Karpas-422 (cell line): ENCODE measurements at regions not wholly inside any gene's neighbourhood (a gene's known extent, or its start where the extent isn't known, plus 50 kb on each side); places are given as distances from the start of the nearest gene placed in this dataset.
"Not testable (repeated sequence)": the region's sequence is repeated elsewhere in the genome, so short reads cannot be mapped to it uniquely, and the experiment has no call there.

ENCODE experiments used
- DNase-seq: peaks from one replicate; pipeline ENCODE4 v3.0.0-alpha.2; 2015
- H2AFZ ChIP-seq: fragments of 200-600 bp; sonication (generic); 2 replicates; pipeline ENCODE4 v1.6.1; 2014; ENCODE audit warnings: antibody characterized with exemption, low read length, mixed read lengths
- H3K27ac ChIP-seq: fragments of 200-600 bp; sonication (generic); 2 replicates; pipeline ENCODE4 v1.5.1; 2014; ENCODE audit warnings: mild to moderate bottlenecking, low read length, moderate library complexity
- H3K27me3 ChIP-seq: fragments of 200-600 bp; sonication (generic); 2 replicates; pipeline ENCODE4 v1.6.1; 2014; ENCODE audit warnings: low read length, mixed read lengths
- H3K36me3 ChIP-seq: fragments of 200-600 bp; sonication (generic); 2 replicates; pipeline ENCODE4 v1.6.1; 2014; ENCODE audit warnings: low read length, mixed read lengths; ENCODE audit not compliant: insufficient read depth
- H3K4me1 ChIP-seq: fragments of 200-600 bp; sonication (generic); 2 replicates; pipeline ENCODE4 v1.6.1; 2014; ENCODE audit warnings: mild to moderate bottlenecking, low read length, mixed read lengths
- H3K4me2 ChIP-seq: fragments of 200-600 bp; sonication (generic); 2 replicates; pipeline ENCODE4 v1.6.1; 2014; ENCODE audit warnings: low read length, low read depth, mild to moderate bottlenecking; ENCODE audit not compliant: poor library complexity, severe bottlenecking
- H3K4me3 ChIP-seq: fragments of 200-600 bp; sonication (generic); 2 replicates; pipeline ENCODE4 v1.5.1; 2014; ENCODE audit warnings: mild to moderate bottlenecking, antibody characterized with exemption, low read length, mixed read lengths
- H3K79me2 ChIP-seq: fragments of 200-600 bp; sonication (generic); 2 replicates; pipeline ENCODE4 v1.6.1; 2014; ENCODE audit warnings: mild to moderate bottlenecking, low read length, mixed read lengths
- H3K9ac ChIP-seq: fragments of 200-600 bp; sonication (generic); 2 replicates; pipeline ENCODE4 v1.6.0; 2014; ENCODE audit warnings: low read length
- H3K9me2 ChIP-seq: fragments of 200-600 bp; sonication (generic), shearing (Covaris generic); replicated peaks from 2 replicates; pipeline ENCODE4 v1.6.0; 2014; ENCODE audit warnings: mild to moderate bottlenecking, low read length, moderate library complexity; ENCODE audit not compliant: insufficient read depth
- H3K9me3 ChIP-seq: fragments of 300-700, 200-600 bp; sonication (generic); 2 replicates; pipeline ENCODE4 v1.6.1; 2014; ENCODE audit warnings: low read length, mixed read lengths
- H4K20me1 ChIP-seq: fragments of 200-600 bp; sonication (generic); 2 replicates; pipeline ENCODE4 v1.6.1; 2014; ENCODE audit warnings: mild to moderate bottlenecking, antibody characterized with exemption, low read length, low read depth; ENCODE audit not compliant: insufficient read depth

GRCh38 chr13:26867451-26868091 is 107.0 kb upstream of the GPR12 start:
- Histone ChIP-seq H3K9ac (no peak overlapping the region), H3K27me3 (no peaks in the 10 kb centered on the region), H3K9me3 (no peaks in the 10 kb centered on the region), H4K20me1 (no peaks in the 10 kb centered on the region), H3K4me3 (no peak overlapping the region), H3K4me1 (no peaks in the 10 kb centered on the region), H3K36me3 (no peaks in the 10 kb centered on the region), H3K9me2 (no peaks in the 10 kb centered on the region), H2AFZ (no peak overlapping the region), H3K27ac (no peak overlapping the region), H3K79me2 (no peaks in the 10 kb centered on the region), H3K4me2 (no peak overlapping the region)
- DNase-seq: peak; percentile 65

DNA sequence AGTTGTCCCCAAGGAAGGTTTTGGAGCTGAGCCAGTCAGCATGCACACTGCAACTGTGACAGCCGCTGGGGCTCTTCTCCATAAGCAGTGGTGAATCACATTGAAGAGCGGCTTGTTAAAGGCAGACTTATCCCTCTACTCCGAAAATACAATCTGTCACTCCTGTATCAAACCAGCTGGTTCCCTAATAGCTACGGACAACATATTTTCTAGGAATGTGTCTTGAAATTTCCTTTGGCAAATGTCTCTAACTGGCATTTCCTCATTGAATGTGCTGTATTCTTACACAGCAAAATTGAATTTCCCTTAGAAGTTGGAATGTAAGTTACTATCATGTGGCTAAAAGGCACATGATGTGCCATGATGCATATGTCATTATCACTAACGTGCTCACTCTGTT is 104.0 kb upstream of the GPR12 start:
- no peaks in the 10 kb centered on the region for H3K79me2 ChIP-seq
- H3K9me3 ChIP-seq: no peaks in the 10 kb centered on the region
- H3K27ac ChIP-seq: no peak overlapping the region
- H3K4me3 ChIP-seq: no peak overlapping the region
- H2AFZ ChIP-seq: no peak overlapping the region
- H4K20me1 ChIP-seq: no peaks in the 10 kb centered on the region
- H3K27me3 ChIP-seq: no peaks in the 10 kb centered on the region
- no peak overlapping the region for H3K4me2 ChIP-seq
- H3K9ac ChIP-seq: no peak overlapping the region
- no peak for DNase-seq
- H3K4me1 ChIP-seq: no peaks in the 10 kb centered on the region
- no peaks in the 10 kb centered on the region for H3K9me2 ChIP-seq
- H3K36me3 ChIP-seq: no peaks in the 10 kb centered on the region

DNA sequence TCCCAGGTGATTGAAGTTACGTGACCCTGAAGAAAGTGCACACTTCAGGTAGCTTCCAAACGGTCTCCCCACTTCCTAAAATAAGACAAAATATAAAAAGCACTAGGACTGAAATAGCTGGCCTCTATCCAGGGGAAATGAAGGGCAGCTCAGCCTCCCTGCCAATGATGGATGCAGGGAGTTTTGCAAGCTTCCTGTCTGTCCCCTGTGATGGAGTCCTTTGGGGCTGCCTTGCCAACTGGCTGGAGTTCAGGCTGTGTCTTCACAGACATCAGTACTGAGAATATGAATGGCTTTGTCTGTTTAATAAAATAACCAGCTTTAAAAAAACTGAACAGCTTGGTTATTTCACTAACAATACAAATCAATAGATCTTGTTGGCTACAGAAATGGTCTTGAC is 101.4 kb upstream of the GPR12 start:
- Histone ChIP-seq H3K9me3 (no peaks in the 10 kb centered on the region), H3K36me3 (no peaks in the 10 kb centered on the region), H3K9ac (no peak overlapping the region), H3K27ac (no peak overlapping the region), H4K20me1 (no peaks in the 10 kb centered on the region), H3K79me2 (no peaks in the 10 kb centered on the region), H2AFZ (no peak overlapping the region), H3K4me3 (no peak overlapping the region), H3K4me2 (no peak overlapping the region), H3K27me3 (no peaks in the 10 kb centered on the region), H3K4me1 (no peaks in the 10 kb centered on the region), H3K9me2 (no peaks in the 10 kb centered on the region)
- no peak for DNase-seq

GRCh38 chr13:26855921-26856320 is 95.3 kb upstream of the GPR12 start:
- Histone ChIP-seq H3K79me2 (no peaks in the 10 kb centered on the region), H3K4me2 (no peak overlapping the region), H3K9ac (no peak overlapping the region), H3K4me1 (no peaks in the 10 kb centered on the region), H3K27ac (no peak overlapping the region), H2AFZ (no peak overlapping the region), H3K36me3 (no peaks in the 10 kb centered on the region), H3K27me3 (no peaks in the 10 kb centered on the region), H3K4me3 (no peak overlapping the region), H3K9me2 (no peaks in the 10 kb centered on the region), H4K20me1 (no peaks in the 10 kb centered on the region), H3K9me3 (no peaks in the 10 kb centered on the region)
- no peak for DNase-seq

- no peak for DNase-seq
- H3K27ac ChIP-seq: no peak overlapping the region
- H2AFZ ChIP-seq: no peak overlapping the region
- no peaks in the 10 kb centered on the region for H3K36me3 ChIP-seq
- H3K9me2 ChIP-seq: no peaks in the 10 kb centered on the region
- no peaks in the 10 kb centered on the region for H4K20me1 ChIP-seq
- H3K9me3 ChIP-seq: no peaks in the 10 kb centered on the region
- H3K79me2 ChIP-seq: no peaks in the 10 kb centered on the region
- no peak overlapping the region for H3K4me3 ChIP-seq
- H3K4me1 ChIP-seq: no peaks in the 10 kb centered on the region
- H3K27me3 ChIP-seq: no peaks in the 10 kb centered on the region
- H3K9ac ChIP-seq: no peak overlapping the region
- no peak overlapping the region for H3K4me2 ChIP-seq
Observed at GRCh38 chr13:26855071-26855470, 94.5 kb upstream of the GPR12 start.

DNA sequence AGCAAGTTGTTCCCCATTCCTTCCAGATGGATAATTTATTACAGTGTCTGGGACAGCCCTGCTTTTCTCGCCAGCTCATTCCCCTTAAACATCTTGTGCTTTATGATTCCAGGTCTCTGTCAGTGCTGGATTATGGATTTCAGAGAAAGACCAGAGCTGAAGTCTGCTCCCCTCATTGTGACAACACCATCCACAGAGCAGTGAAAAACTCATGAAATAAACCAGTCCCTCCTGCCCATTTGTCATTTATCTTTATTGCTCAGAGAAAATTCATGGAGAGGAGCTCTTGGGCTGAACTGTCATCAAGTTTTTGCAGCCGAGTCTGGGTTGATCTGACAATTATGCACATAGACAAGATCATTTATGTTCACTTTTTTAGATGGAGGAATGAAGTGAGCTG is 92.7 kb upstream of the GPR12 start:
- no peaks in the 10 kb centered on the region for H4K20me1 ChIP-seq
- H2AFZ ChIP-seq: no peak overlapping the region
- no peaks in the 10 kb centered on the region for H3K79me2 ChIP-seq
- no peaks in the 10 kb centered on the region for H3K4me1 ChIP-seq
- no peaks in the 10 kb centered on the region for H3K36me3 ChIP-seq
- H3K4me2 ChIP-seq: no peak overlapping the region
- no peaks in the 10 kb centered on the region for H3K27me3 ChIP-seq
- H3K9me3 ChIP-seq: no peaks in the 10 kb centered on the region
- H3K27ac ChIP-seq: no peak overlapping the region
- H3K9me2 ChIP-seq: no peaks in the 10 kb centered on the region
- no peak overlapping the region for H3K4me3 ChIP-seq
- H3K9ac ChIP-seq: no peak overlapping the region
- no peak for DNase-seq

- H3K27me3 ChIP-seq: no peaks in the 10 kb centered on the region
- no peaks in the 10 kb centered on the region for H4K20me1 ChIP-seq
- H3K9ac ChIP-seq: no peak overlapping the region
- no peaks in the 10 kb centered on the region for H3K79me2 ChIP-seq
- H3K27ac ChIP-seq: no peak overlapping the region
- no peak for DNase-seq
- no peak overlapping the region for H3K4me3 ChIP-seq
- H3K36me3 ChIP-seq: no peaks in the 10 kb centered on the region
- H3K9me2 ChIP-seq: no peaks in the 10 kb centered on the region
- H3K4me2 ChIP-seq: no peak overlapping the region
- no peaks in the 10 kb centered on the region for H3K4me1 ChIP-seq
- H2AFZ ChIP-seq: no peak overlapping the region
- H3K9me3 ChIP-seq: no peaks in the 10 kb centered on the region
Observed at GRCh38 chr13:26847281-26847680, 86.7 kb upstream of the GPR12 start.

DNA sequence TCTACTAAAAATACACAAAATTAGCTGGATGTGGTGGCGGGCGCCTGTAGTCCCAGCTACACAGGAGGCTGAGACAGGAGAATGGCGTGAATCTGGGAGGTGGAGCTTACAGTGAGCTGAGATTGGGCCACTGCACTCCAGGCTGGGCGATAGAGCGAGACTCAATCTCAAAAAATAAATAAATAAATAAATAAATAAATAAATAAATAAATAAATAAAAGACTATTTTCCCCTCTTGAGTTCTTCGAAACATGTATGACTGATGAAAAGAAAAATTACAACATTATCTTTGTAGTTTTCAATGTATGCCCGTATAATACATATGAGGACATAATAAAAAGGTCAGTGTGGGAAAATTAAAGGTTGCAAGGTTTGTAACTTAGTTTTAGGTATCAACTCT is 84.5 kb upstream of the GPR12 start:
- DNase-seq: not testable (repeated sequence)

DNA sequence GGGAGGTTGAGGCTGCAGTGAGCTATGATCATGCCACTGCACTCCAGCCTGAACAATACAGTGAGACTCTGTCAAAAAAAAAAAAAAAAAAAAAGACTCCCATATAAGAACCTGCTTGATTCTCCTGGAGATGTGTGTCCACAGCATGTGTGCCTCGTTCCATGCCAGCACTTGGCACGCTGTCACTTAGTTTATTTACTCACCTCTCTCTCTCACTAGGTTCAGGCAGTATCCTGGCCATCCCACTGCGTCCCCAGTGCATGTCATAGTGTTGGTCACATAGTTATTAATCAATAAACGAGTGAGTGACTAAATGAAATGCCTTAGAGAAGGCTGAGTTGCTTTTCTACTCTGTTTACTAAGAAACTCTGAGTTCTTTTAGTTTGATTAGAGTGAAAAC is 79.1 kb upstream of the GPR12 start:
- no peak overlapping the region for H2AFZ ChIP-seq
- no peak overlapping the region for H3K27ac ChIP-seq
- no peaks in the 10 kb centered on the region for H4K20me1 ChIP-seq
- H3K79me2 ChIP-seq: no peaks in the 10 kb centered on the region
- H3K9me2 ChIP-seq: no peaks in the 10 kb centered on the region
- no peaks in the 10 kb centered on the region for H3K9me3 ChIP-seq
- H3K4me3 ChIP-seq: no peak overlapping the region
- H3K27me3 ChIP-seq: no peaks in the 10 kb centered on the region
- no peaks in the 10 kb centered on the region for H3K36me3 ChIP-seq
- no peak for DNase-seq
- H3K9ac ChIP-seq: no peak overlapping the region
- H3K4me2 ChIP-seq: no peak overlapping the region
- H3K4me1 ChIP-seq: no peaks in the 10 kb centered on the region

More for the DNA sequence above, 84.5 kb upstream of the GPR12 start:
- H3K4me1 ChIP-seq, H3K79me2 ChIP-seq, H3K4me3 ChIP-seq, H4K20me1 ChIP-seq, H3K27ac ChIP-seq, H3K9me3 ChIP-seq, H3K36me3 ChIP-seq, H3K4me2 ChIP-seq, H3K9me2 ChIP-seq, H2AFZ ChIP-seq, H3K9ac ChIP-seq, H3K27me3 ChIP-seq: not testable (repeated sequence)
